Naive thymus-derived CD4-positive, alpha-beta T cell (primary cell): ENCODE measurements at regions not wholly inside any gene's neighbourhood (a gene's known extent, or its start where the extent isn't known, plus 50 kb on each side); places are given as distances from the start of the nearest gene placed in this dataset.

Source experiments
- ATAC-seq: fragments of 150-1000 bp; cut with Tn5 transposase; 2 replicates; pipeline ENCODE4 v1.10.0; 2021; ENCODE audit warnings: mild to moderate bottlenecking, moderate library complexity
- CTCF ChIA-PET: fragments of 350-600 bp; sonication (Branson Sonifier 250); formaldehyde crosslinking; loops from one replicate; lab custom pipeline; 2021; ENCODE audit warnings: antibody characterized with exemption; lab: Charles Lee
- POLR2A ChIA-PET: fragments of 350-600 bp; sonication (Branson Sonifier 250); formaldehyde crosslinking; loops from one replicate; lab custom pipeline; 2021; ENCODE audit warnings: antibody characterized with exemption, inconsistent platforms; lab: Charles Lee
- DNase-seq, 9 donors: peaks; one replicate each; pipeline versions ENCODE4 v3.0.0 to v3.0.0-alpha.2; 2020 to 2022; ENCODE audit warnings: mixed read lengths in 1 of 9
- H3K27ac ChIP-seq: one replicate; pipeline ENCODE4 v1.7.0; 2013; ENCODE audit warnings: mild to moderate bottlenecking, low read depth, low read length, moderate library complexity
- H3K27me3 ChIP-seq, 2 donors: one replicate each; pipeline ENCODE4 v1.7.0; 2013; ENCODE audit warnings: low read length in 2 of 2, mild to moderate bottlenecking in 2 of 2, moderate library complexity in 2 of 2; ENCODE audit not compliant: control insufficient read depth in 2 of 2, insufficient read depth in 2 of 2
- H3K36me3 ChIP-seq, 3 experiments: 1 replicate in 2 of 3; 2 replicates in 1 of 3; pipeline ENCODE4 v1.7.0; 2013; ENCODE audit warnings: low read length in 3 of 3, mild to moderate bottlenecking in 3 of 3, moderate library complexity in 1 of 3; ENCODE audit not compliant: insufficient read depth in 3 of 3, control insufficient read depth in 2 of 3
- H3K4me1 ChIP-seq, 2 donors: one replicate each; pipeline ENCODE4 v1.7.0; 2013; ENCODE audit warnings: low read length in 2 of 2, mild to moderate bottlenecking in 2 of 2, moderate library complexity in 1 of 2; ENCODE audit not compliant: control insufficient read depth in 2 of 2, insufficient read depth in 2 of 2
- H3K4me3 ChIP-seq: 2 replicates; pipeline ENCODE4 v1.7.0; 2013; ENCODE audit warnings: mild to moderate bottlenecking, low read length
- H3K9me3 ChIP-seq, 3 experiments: 1 replicate in 2 of 3; 2 replicates in 1 of 3; pipeline ENCODE4 v1.7.0; 2013; ENCODE audit warnings: low read length in 3 of 3; ENCODE audit not compliant: control insufficient read depth in 2 of 3
- H3K27ac Mint-ChIP-seq, 9 donors: one replicate each; pipeline ENCODE4 v1.8.0; 2020 to 2022; ENCODE audit warnings: mixed read lengths in 9 of 9, mild to moderate bottlenecking in 8 of 9, moderate library complexity in 5 of 9, inconsistent platforms in 2 of 9
- H3K27me3 Mint-ChIP-seq, 5 donors: one replicate each; pipeline ENCODE4 v1.8.0; 2021 to 2022; ENCODE audit warnings: mixed read lengths in 5 of 5, mild to moderate bottlenecking in 1 of 5
- H3K36me3 Mint-ChIP-seq, 5 donors: one replicate each; pipeline ENCODE4 v1.8.0; 2020 to 2022; ENCODE audit warnings: mixed read lengths in 5 of 5, mild to moderate bottlenecking in 3 of 5, inconsistent platforms in 1 of 5
- H3K4me1 Mint-ChIP-seq, 7 donors: one replicate each; pipeline ENCODE4 v1.8.0; 2020 to 2022; ENCODE audit warnings: mixed read lengths in 7 of 7, mild to moderate bottlenecking in 3 of 7, inconsistent platforms in 1 of 7
- H3K4me3 Mint-ChIP-seq, 10 donors: one replicate each; pipeline ENCODE4 v1.8.0; 2020 to 2022; ENCODE audit warnings: mild to moderate bottlenecking in 10 of 10, mixed read lengths in 10 of 10, moderate library complexity in 6 of 10, inconsistent platforms in 2 of 10
- H3K9me3 Mint-ChIP-seq, 11 donors: one replicate each; pipeline ENCODE4 v1.8.0; 2020 to 2022; ENCODE audit warnings: mixed read lengths in 11 of 11, mild to moderate bottlenecking in 4 of 11, inconsistent platforms in 1 of 11, moderate library complexity in 1 of 11
- intact Hi-C, 2 donors: fragments of 100-400 bp; cut with micrococcal nuclease; formaldehyde crosslinking; loops; one replicate each; pipeline ENCODE4 v1.15.1; 2023

GRCh38 chr6:112822769-112823168, 475.6 kb downstream of the RFPL4B start:
- Histone ChIP-seq H3K9me3 (no peaks in the 10 kb centered on the region), H3K36me3 (no peaks in the 10 kb centered on the region), H3K4me1 (no peaks in the 10 kb centered on the region), H3K27ac (no peak overlapping the region), H3K4me3 (no peak overlapping the region), H3K27me3 (no peaks in the 10 kb centered on the region)
- ChIA-PET POLR2A (no interaction called here), CTCF (no interaction called here)
- no peak overlapping the region for H3K27ac Mint-ChIP-seq
- no peaks in the 10 kb centered on the region for H3K4me1 Mint-ChIP-seq
- ATAC-seq (no peak), DNase-seq (no peak)
- H3K4me3 Mint-ChIP-seq = no peak overlapping the region
- intact Hi-C loops = no loop called here
- no peaks in the 10 kb centered on the region for H3K27me3 Mint-ChIP-seq
- peaks cover 0 to 8% (median 0%) of the 10 kb centered on the region in 11 donors for H3K9me3 Mint-ChIP-seq
- no peaks in the 10 kb centered on the region for H3K36me3 Mint-ChIP-seq

- intact Hi-C loops = no loop called here
- no peaks in the 10 kb centered on the region for H3K27me3 ChIP-seq
- no peak overlapping the region for H3K4me3 Mint-ChIP-seq
- POLR2A ChIA-PET = no interaction called here
- no peak overlapping the region for H3K27ac ChIP-seq
- no peaks in the 10 kb centered on the region for H3K36me3 Mint-ChIP-seq
- H3K36me3 ChIP-seq = no peaks in the 10 kb centered on the region
- ATAC-seq = no peak
- H3K4me1 ChIP-seq = no peaks in the 10 kb centered on the region
- no peaks in the 10 kb centered on the region for H3K4me1 Mint-ChIP-seq
- CTCF ChIA-PET = no interaction called here
- peaks cover 0 to 5% (median 0%) of the 10 kb centered on the region in 11 donors for H3K9me3 Mint-ChIP-seq
- H3K4me3 ChIP-seq = no peak overlapping the region
- DNase-seq = no peak
- no peak overlapping the region for H3K27ac Mint-ChIP-seq
- no peaks in the 10 kb centered on the region for H3K9me3 ChIP-seq
- no peaks in the 10 kb centered on the region for H3K27me3 Mint-ChIP-seq
Observed at GRCh38 chr6:112827793-112828192, 480.7 kb downstream of the RFPL4B start.

DNA sequence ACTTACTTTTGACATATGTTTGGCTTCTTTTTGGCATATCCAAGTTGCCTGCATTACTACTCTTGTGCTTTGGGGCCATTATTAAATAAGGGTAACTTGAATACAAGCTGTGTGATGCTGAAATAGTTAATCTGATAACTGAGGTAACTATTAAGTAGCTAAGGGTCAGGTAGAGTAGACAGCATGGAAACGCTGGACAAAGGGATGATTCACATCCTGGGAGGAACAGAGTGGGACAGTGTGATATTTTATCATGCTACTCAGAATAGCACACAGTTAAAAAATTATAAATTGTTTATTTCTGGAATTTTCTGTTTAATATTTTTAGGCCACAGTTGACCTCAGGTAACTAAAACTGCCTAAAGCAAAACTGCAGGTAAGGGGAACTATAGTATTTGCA, 483.9 kb downstream of the RFPL4B start:
- CTCF ChIA-PET = no interaction called here
- no peak overlapping the region for H3K27ac ChIP-seq

DNA sequence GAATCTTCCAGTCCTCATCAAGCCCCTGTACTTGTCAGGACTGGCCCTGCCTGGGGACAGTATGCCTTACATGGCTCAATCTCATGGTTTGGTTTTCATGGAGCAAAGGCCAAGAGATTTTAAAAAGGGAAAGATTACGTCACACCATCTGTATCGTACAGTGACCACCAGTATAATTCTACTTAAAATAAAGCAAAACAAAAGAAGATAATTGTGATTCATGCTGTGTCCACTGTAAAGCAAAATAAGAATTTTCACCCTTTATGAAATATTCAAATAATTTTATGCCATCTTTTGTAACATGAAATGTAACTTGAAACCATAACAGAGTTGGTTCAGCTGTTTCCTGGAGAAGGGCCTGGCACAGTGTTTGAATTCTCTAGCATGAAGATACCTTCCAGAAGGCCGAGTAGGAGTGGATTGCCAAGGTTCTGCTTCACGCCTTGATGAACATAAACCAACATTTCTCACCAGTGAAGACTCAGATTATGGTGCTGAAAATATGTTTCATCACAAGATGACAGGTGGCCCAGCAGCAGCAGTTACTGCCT, 486.5 kb downstream of the RFPL4B start:
- Histone ChIP-seq H3K4me3 (no peak overlapping the region), H3K27me3 (no peaks in the 10 kb centered on the region), H3K36me3 (no peaks in the 10 kb centered on the region), H3K4me1 (no peaks in the 10 kb centered on the region), H3K9me3 (no peaks in the 10 kb centered on the region), H3K27ac (no peak overlapping the region)
- no peaks in the 10 kb centered on the region for H3K36me3 Mint-ChIP-seq
- ChIA-PET CTCF (no interaction called here), POLR2A (no interaction called here)
- H3K4me1 Mint-ChIP-seq = no peaks in the 10 kb centered on the region
- peaks cover 0 to 6% (median 0%) of the 10 kb centered on the region in 11 donors for H3K9me3 Mint-ChIP-seq
- intact Hi-C loops = no loop called here
- no peaks in the 10 kb centered on the region for H3K27me3 Mint-ChIP-seq
- no peak overlapping the region for H3K4me3 Mint-ChIP-seq
- H3K27ac Mint-ChIP-seq = no peak overlapping the region
- ATAC-seq (no peak), DNase-seq (no peak)

More for the DNA sequence above, 483.9 kb downstream of the RFPL4B start:
- H3K4me1 ChIP-seq = no peaks in the 10 kb centered on the region
- Mint-ChIP-seq H3K36me3 (no peaks in the 10 kb centered on the region), H3K9me3 (peaks cover 0 to 6% (median 0%) of the 10 kb centered on the region in 11 donors), H3K4me3 (no peak overlapping the region), H3K27me3 (no peaks in the 10 kb centered on the region), H3K4me1 (no peaks in the 10 kb centered on the region), H3K27ac (no peak overlapping the region)
- intact Hi-C loops = no loop called here
- DNase-seq (no peak), ATAC-seq (no peak)
- H3K27me3 ChIP-seq = no peaks in the 10 kb centered on the region
- no peaks in the 10 kb centered on the region for H3K36me3 ChIP-seq
- H3K9me3 ChIP-seq = no peaks in the 10 kb centered on the region
- H3K4me3 ChIP-seq = no peak overlapping the region
- POLR2A ChIA-PET = no interaction called here

GRCh38 chr6:112835078-112835477, 487.9 kb downstream of the RFPL4B start:
- H3K4me3 Mint-ChIP-seq = no peak overlapping the region
- DNase-seq (no peak), ATAC-seq (no peak)
- no peaks in the 10 kb centered on the region for H3K4me1 ChIP-seq
- no peaks in the 10 kb centered on the region for H3K36me3 Mint-ChIP-seq
- POLR2A ChIA-PET = no interaction called here
- no peak overlapping the region for H3K27ac ChIP-seq
- no peaks in the 10 kb centered on the region for H3K27me3 ChIP-seq
- intact Hi-C loops = no loop called here
- H3K4me1 Mint-ChIP-seq = no peaks in the 10 kb centered on the region
- no peak overlapping the region for H3K27ac Mint-ChIP-seq
- H3K9me3 Mint-ChIP-seq = peaks cover 0 to 6% (median 0%) of the 10 kb centered on the region in 11 donors
- no peak overlapping the region for H3K4me3 ChIP-seq
- CTCF ChIA-PET = no interaction called here
- no peaks in the 10 kb centered on the region for H3K9me3 ChIP-seq
- no peaks in the 10 kb centered on the region for H3K27me3 Mint-ChIP-seq
- H3K36me3 ChIP-seq = no peaks in the 10 kb centered on the region

GRCh38 chr6:112839525-112839961, 492.4 kb downstream of the RFPL4B start:
- no peaks in the 10 kb centered on the region for H3K36me3 Mint-ChIP-seq
- no peaks in the 10 kb centered on the region for H3K27me3 Mint-ChIP-seq
- DNase-seq (no peak), ATAC-seq (no peak)
- Histone ChIP-seq H3K9me3 (no peaks in the 10 kb centered on the region), H3K4me3 (no peak overlapping the region), H3K27me3 (no peaks in the 10 kb centered on the region), H3K36me3 (no peaks in the 10 kb centered on the region), H3K27ac (no peak overlapping the region), H3K4me1 (no peaks in the 10 kb centered on the region)
- intact Hi-C loops = no loop called here
- H3K4me1 Mint-ChIP-seq = no peaks in the 10 kb centered on the region
- ChIA-PET CTCF (no interaction called here), POLR2A (no interaction called here)
- peaks cover 0 to 13% (median 4%) of the 10 kb centered on the region in 11 donors for H3K9me3 Mint-ChIP-seq
- H3K27ac Mint-ChIP-seq = no peak overlapping the region
- H3K4me3 Mint-ChIP-seq = no peak overlapping the region

DNA sequence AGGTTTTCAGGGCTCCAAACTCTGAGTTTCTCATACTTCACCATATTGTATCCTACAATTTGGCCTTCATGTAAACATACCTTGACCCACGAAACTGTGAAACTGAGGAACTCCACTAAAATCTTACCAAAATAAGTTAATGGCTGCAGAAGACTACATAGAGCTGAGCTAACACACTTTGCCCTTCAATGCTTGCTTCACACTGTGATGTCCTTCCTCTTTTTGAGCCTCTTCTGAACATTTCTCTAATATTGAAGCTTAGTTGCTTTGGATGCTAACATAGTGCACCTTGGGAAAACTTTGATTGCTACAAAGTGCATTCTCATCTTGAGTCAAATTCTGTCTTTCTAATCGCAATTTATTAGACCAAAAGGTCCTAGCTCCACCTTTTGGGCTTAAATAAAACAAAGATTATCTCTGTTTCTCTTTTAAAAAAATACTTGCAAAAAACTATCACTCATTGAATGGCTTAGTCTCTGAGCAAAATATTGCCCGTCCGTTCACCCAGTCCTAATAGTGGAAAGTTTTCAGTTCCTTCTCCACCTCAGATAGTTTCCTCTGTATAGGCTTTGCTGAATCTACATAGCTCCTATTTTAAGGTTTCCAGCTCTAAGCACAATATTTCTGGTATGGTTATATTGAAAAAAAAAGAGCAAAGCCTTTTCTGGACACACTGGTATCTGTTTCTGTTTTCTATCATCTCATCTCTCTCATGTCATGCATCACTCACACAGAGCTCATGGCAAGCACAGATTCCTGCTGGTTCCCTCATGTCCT, 494.6 kb downstream of the RFPL4B start:
- CTCF ChIA-PET = no interaction called here
- intact Hi-C loops = no loop called here

More for the DNA sequence above, 494.6 kb downstream of the RFPL4B start:
- Mint-ChIP-seq H3K36me3 (no peaks in the 10 kb centered on the region), H3K27ac (no peak overlapping the region), H3K4me1 (no peaks in the 10 kb centered on the region), H3K9me3 (peaks cover 0 to 13% (median 4%) of the 10 kb centered on the region in 11 donors), H3K4me3 (no peak overlapping the region), H3K27me3 (no peaks in the 10 kb centered on the region)
- POLR2A ChIA-PET = no interaction called here
- no peaks in the 10 kb centered on the region for H3K4me1 ChIP-seq
- H3K9me3 ChIP-seq = no peaks in the 10 kb centered on the region
- no peaks in the 10 kb centered on the region for H3K36me3 ChIP-seq
- no peaks in the 10 kb centered on the region for H3K27me3 ChIP-seq
- no peak for ATAC-seq
- no peak overlapping the region for H3K27ac ChIP-seq
- no peak overlapping the region for H3K4me3 ChIP-seq
- DNase-seq = no peak
